Adrenal gland (tissue), 9 donors: ENCODE measurements at regions not wholly inside any gene's neighbourhood (a gene's known extent, or its start where the extent isn't known, plus 50 kb on each side); places are given as distances from the start of the nearest gene placed in this dataset.

ENCODE experiments used
- DNase-seq, 7 donors: peaks; one replicate each; pipeline ENCODE4 v3.0.0-alpha.2; 2019 to 2020
- H3K27ac ChIP-seq, 5 donors: fragments of 200-600 bp; sonication (generic) in 4 of 5; 1 replicate in 3 of 5; 2 replicates in 2 of 5; pipeline versions ENCODE4 v1.5.1 to v1.8.0; 2016 to 2020; ENCODE audit warnings: mild to moderate bottlenecking in 1 of 5
- H3K27me3 ChIP-seq: fragments of 200-600 bp; 2 replicates; pipeline ENCODE4 v1.8.0; 2021
- H3K36me3 ChIP-seq, 2 donors: fragments of 200-600 bp; replicated peaks in 1 of 2; 1 replicate in 1 of 2; 2 replicates in 1 of 2; pipeline versions ENCODE4 v1.5.1 to v1.8.0; 2018 to 2022
- H3K4me1 ChIP-seq, 2 donors: fragments of 200-600 bp; replicated peaks in 1 of 2; 1 replicate in 1 of 2; 2 replicates in 1 of 2; pipeline versions ENCODE4 v1.5.1 to v1.8.0; 2018 to 2021
- H3K4me3 ChIP-seq, 4 donors: fragments of 200-600 bp; sonication (generic) in 3 of 4; one replicate each; pipeline ENCODE4 v1.5.1; 2016 to 2018
- H3K9me3 ChIP-seq, 3 donors: fragments of 200-600 bp; sonication (generic) in 1 of 3; replicated peaks in 1 of 3; 1 replicate in 2 of 3; 2 replicates in 1 of 3; pipeline versions ENCODE4 v1.5.1 to v1.8.0; 2016 to 2021
- POLR2A ChIP-seq, 2 donors: fragments of 450-650 bp; IDR thresholded peaks; one replicate each; pipeline ENCODE4 v1.6.1; 2017; ENCODE audit warnings: antibody characterized with exemption in 2 of 2, mild to moderate bottlenecking in 2 of 2, moderate library complexity in 1 of 2
- WGBS, 4 donors: extraction: QIAGEN DNeasy Blood & Tissue Kit in 2 of 4; methylation state at CpG; one replicate each; pipeline versions ENCODE4 v1.1.5 to v1.1.7; 2013 to 2017; 5-methylcytosine and 5-hydroxymethylcytosine counted together
- intact Hi-C, 2 donors: fragments of 100-400 bp; cut with DNase I; formaldehyde crosslinking; loops; one replicate each; pipeline versions ENCODE4 v1.14.1 to v1.15.0; 2022 to 2023
- TF ChIP-seq, protein P1 (sequence below), 6 experiments: fragments of 450-650 bp in 4 of 6; fragments of 200-600 bp in 2 of 6; sonication (generic) in 1 of 6; IDR thresholded peaks; 1 replicate in 5 of 6; 2 replicates in 1 of 6; pipeline versions ENCODE4 v1.5.1 to v1.8.0; 2016 to 2021; ENCODE audit warnings: antibody characterized with exemption in 6 of 6, mild to moderate bottlenecking in 2 of 6, moderate library complexity in 1 of 6
- donor health status: healthy with polysubstance abuse.
- donor health status: Bipolar disorder and iron deficiency.
- donor health status: DM: yes; HTN: yes; CAD: no.
- donor health status: DM: no; HTN: no; CAD: no.
- donor health status: DM: no; HTN: no; CAD: no.

DNA sequence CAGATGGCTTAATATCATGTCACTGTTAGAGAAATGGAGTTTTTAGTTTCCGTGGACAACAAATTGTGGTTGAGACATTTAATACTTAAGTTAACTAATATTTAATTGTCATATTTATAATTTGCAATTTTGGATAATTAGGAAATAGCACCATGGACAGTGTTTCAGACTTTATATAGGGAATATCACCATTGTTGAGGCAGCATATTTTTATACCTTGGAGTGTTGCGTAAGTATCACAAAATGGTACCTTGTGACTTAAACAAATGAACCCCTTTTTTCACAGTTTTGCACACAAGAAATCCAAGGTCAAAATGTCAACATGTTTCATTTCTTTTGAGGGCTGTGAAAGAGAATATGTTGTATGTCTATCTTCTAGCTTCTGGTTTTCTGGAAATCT, 539.9 kb downstream of the TECRL start:
- no peak overlapping the region for H3K4me3 ChIP-seq

DNA sequence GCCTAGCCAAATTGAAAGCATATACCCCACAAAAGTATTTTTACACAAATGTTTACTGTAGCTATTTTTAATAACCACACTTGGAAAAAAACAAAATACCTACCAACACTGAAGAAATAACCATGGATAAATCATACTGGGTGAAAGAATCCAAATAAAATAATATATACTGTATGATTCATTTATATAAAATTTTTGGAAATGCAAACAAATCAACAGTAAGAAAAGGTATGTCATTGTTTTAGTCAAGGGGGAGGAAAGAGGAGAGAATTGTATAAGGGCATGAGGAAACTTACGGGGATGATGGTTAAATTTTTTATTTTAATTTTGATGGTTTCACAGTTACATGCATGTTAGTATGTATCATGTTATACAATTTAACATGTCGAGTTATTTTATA, 557.8 kb downstream of the TECRL start:
- 81 to 89% (median 85%) methylated on average over 2 of the region's 2 CpGs for WGBS, 4 donors

More for the DNA sequence above, 539.9 kb downstream of the TECRL start:
- intact Hi-C loops, result no loop called here
- H3K36me3 ChIP-seq, result no peaks in the 10 kb centered on the region
- H3K9me3 ChIP-seq, result no peaks in the 10 kb centered on the region
- TF ChIP-seq, protein P1, sequence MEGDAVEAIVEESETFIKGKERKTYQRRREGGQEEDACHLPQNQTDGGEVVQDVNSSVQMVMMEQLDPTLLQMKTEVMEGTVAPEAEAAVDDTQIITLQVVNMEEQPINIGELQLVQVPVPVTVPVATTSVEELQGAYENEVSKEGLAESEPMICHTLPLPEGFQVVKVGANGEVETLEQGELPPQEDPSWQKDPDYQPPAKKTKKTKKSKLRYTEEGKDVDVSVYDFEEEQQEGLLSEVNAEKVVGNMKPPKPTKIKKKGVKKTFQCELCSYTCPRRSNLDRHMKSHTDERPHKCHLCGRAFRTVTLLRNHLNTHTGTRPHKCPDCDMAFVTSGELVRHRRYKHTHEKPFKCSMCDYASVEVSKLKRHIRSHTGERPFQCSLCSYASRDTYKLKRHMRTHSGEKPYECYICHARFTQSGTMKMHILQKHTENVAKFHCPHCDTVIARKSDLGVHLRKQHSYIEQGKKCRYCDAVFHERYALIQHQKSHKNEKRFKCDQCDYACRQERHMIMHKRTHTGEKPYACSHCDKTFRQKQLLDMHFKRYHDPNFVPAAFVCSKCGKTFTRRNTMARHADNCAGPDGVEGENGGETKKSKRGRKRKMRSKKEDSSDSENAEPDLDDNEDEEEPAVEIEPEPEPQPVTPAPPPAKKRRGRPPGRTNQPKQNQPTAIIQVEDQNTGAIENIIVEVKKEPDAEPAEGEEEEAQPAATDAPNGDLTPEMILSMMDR (IDR thresholded peaks at IDR 0.05), result no peak
- no peak overlapping the region for H3K27ac ChIP-seq
- no peaks in the 10 kb centered on the region for H3K27me3 ChIP-seq
- no peak for DNase-seq
- 84 to 97% (median 90%) methylated on average over 2 of the region's 2 CpGs for WGBS, 4 donors
- no peaks in the 10 kb centered on the region for H3K4me1 ChIP-seq

DNA sequence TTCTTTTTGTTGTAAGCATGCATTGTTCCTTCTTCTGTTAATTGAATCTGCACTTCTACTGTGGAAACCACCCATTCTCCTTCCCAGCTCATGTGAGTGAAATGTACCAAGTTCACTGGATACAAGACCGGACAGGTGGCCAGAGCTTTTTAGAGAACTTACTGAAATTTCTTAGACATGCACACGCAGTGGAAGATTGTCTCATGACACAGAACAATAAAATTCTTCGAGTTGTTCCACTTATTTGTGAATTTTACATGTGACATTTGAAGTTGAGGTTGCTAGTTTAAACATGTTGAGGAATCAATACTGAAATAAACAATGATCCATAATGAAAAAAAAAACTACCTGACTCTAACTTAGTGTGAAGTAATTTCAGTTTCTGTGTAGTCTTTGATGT, 568.0 kb downstream of the TECRL start:
- 72 to 82% (median 75%) methylated on average over 3 of the region's 3 CpGs; no CpG with 5 or more reads in 1 of the 4 donors for WGBS, 4 donors
- H3K27ac ChIP-seq, result no peak overlapping the region
- no peaks in the 10 kb centered on the region for H3K9me3 ChIP-seq
- no peaks in the 10 kb centered on the region for H3K36me3 ChIP-seq
- no peaks in the 10 kb centered on the region for H3K4me1 ChIP-seq
- no peak overlapping the region for H3K4me3 ChIP-seq
- DNase-seq, result no peak
- intact Hi-C loops, result no loop called here
- no peaks in the 10 kb centered on the region for H3K27me3 ChIP-seq
- TF ChIP-seq, protein P1 (IDR thresholded peaks at IDR 0.05), result no peak
- no peak for TF ChIP-seq POLR2A (IDR thresholded peaks at IDR 0.05)

More for the DNA sequence above, 557.8 kb downstream of the TECRL start:
- no peaks in the 10 kb centered on the region for H3K9me3 ChIP-seq
- intact Hi-C loops, result no loop called here
- no peaks in the 10 kb centered on the region for H3K4me1 ChIP-seq
- H3K4me3 ChIP-seq, result no peak overlapping the region
- no peak overlapping the region for H3K27ac ChIP-seq
- no peak for TF ChIP-seq POLR2A (IDR thresholded peaks at IDR 0.05)
- TF ChIP-seq, protein P1 (IDR thresholded peaks at IDR 0.05), result no peak
- H3K36me3 ChIP-seq, result no peaks in the 10 kb centered on the region
- no peak for DNase-seq
- H3K27me3 ChIP-seq, result no peaks in the 10 kb centered on the region

DNA sequence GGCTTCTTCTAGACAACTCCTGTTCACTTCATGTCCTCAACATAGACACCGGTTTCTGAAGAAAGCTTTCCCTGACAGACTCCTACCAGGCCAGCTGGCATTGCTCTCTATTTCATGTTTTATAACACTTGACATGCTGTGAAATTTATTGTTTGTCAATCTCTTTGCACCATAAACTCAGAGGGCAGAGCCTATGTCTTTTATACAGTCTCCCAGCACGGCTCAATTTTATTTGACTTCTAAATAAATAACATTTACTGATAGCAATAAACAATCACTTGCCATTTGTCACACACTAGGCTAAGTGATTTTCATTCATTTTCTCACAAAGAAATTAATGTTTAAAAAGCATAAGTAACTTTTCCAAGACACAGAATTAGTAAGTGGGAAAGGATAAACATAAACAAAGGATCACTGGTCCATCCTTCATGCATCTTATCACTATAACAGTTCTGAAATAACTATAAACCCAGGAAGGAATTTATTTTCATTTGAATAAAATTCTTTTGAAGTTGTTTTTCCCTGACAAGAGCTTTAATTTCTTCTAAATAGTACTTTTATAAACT, 577.6 kb downstream of the TECRL start:
- H3K27ac ChIP-seq, result no peak overlapping the region
- no peak for TF ChIP-seq POLR2A (IDR thresholded peaks at IDR 0.05)
- TF ChIP-seq, protein P1 (IDR thresholded peaks at IDR 0.05), result no peak
- H3K4me1 ChIP-seq, result no peaks in the 10 kb centered on the region
- intact Hi-C loops, result no loop called here
- 65 to 80% (median 68%) methylated on average over 2 of the region's 2 CpGs; no CpG with 5 or more reads in 1 of the 4 donors for WGBS, 4 donors
- no peaks in the 10 kb centered on the region for H3K9me3 ChIP-seq
- no peak overlapping the region for H3K4me3 ChIP-seq
- no peaks in the 10 kb centered on the region for H3K36me3 ChIP-seq
- no peak for DNase-seq
- no peaks in the 10 kb centered on the region for H3K27me3 ChIP-seq
